ENCODE measurements at regions not wholly inside any gene's neighbourhood (a gene's known extent, or its start where the extent isn't known, plus 50 kb on each side); places are given as distances from the start of the nearest gene placed in this dataset.

GRCh38 chr3:163735394-163735793 is 1342.9 kb downstream of the SI start:
- intact Hi-C loops (cut with DNase I), result no loop called here
- WGBS, 2 donors, result 29 to 31% methylated on average over 1 of the region's 1 CpG
- DNase-seq, result no peak
- Histone ChIP-seq H3K4me1 (no peaks in the 10 kb centered on the region), H3K27ac (no peak overlapping the region), H3K9me3 (no peaks in the 10 kb centered on the region), H3K27me3 (no peaks in the 10 kb centered on the region), H3K36me3 (replicated peaks in 1 of 2; ENCODE audit: insufficient read depth in 1 of 2, low read depth in 2 of 2) (no peaks in the 10 kb centered on the region), H3K4me3 (no peak overlapping the region)
- no peak for TF ChIP-seq CTCF (IDR thresholded peaks at IDR 0.05)
- TF ChIP-seq POLR2A (IDR thresholded peaks at IDR 0.05), result no peak
- no peak for ATAC-seq

GRCh38 chr3:163730684-163731083 is 1347.6 kb downstream of the SI start:
- no peaks in the 10 kb centered on the region for H3K27me3 ChIP-seq
- DNase-seq, result no peak
- H3K4me1 ChIP-seq, result no peaks in the 10 kb centered on the region
- H3K4me3 ChIP-seq, result no peak overlapping the region
- no peaks in the 10 kb centered on the region for H3K36me3 ChIP-seq (replicated peaks in 1 of 2; ENCODE audit: insufficient read depth in 1 of 2, low read depth in 2 of 2)
- WGBS, 2 donors, result 39 to 48% methylated on average over 2 of the region's 2 CpGs
- TF ChIP-seq CTCF (IDR thresholded peaks at IDR 0.05) (no peak), POLR2A (IDR thresholded peaks at IDR 0.05) (no peak)
- no peak overlapping the region for H3K27ac ChIP-seq
- no peaks in the 10 kb centered on the region for H3K9me3 ChIP-seq
- intact Hi-C loops (cut with DNase I), result no loop called here
- no peak for ATAC-seq

GRCh38 chr3:163726125-163726524 is 1352.2 kb downstream of the SI start:
- no peak for TF ChIP-seq POLR2A (IDR thresholded peaks at IDR 0.05)
- TF ChIP-seq CTCF (IDR thresholded peaks at IDR 0.05), result no peak
- Histone ChIP-seq H3K4me3 (no peak overlapping the region), H3K36me3 (replicated peaks in 1 of 2; ENCODE audit: insufficient read depth in 1 of 2, low read depth in 2 of 2) (no peaks in the 10 kb centered on the region), H3K4me1 (no peaks in the 10 kb centered on the region), H3K27ac (no peak overlapping the region), H3K27me3 (no peaks in the 10 kb centered on the region), H3K9me3 (no peaks in the 10 kb centered on the region)
- intact Hi-C loops (cut with DNase I), result no loop called here
- WGBS, 2 donors, result 24 to 68% methylated on average over 2 of the region's 2 CpGs
- DNase-seq (no peak), ATAC-seq (no peak)

GRCh38 chr3:163722405-163722804 is 1355.9 kb downstream of the SI start:
- TF ChIP-seq CTCF (IDR thresholded peaks at IDR 0.05) (no peak), POLR2A (IDR thresholded peaks at IDR 0.05) (no peak)
- H3K4me3 ChIP-seq, result no peak overlapping the region
- H3K36me3 ChIP-seq (replicated peaks in 1 of 2; ENCODE audit: insufficient read depth in 1 of 2, low read depth in 2 of 2), result no peaks in the 10 kb centered on the region
- no peaks in the 10 kb centered on the region for H3K9me3 ChIP-seq
- H3K27me3 ChIP-seq, result no peaks in the 10 kb centered on the region
- H3K4me1 ChIP-seq, result no peaks in the 10 kb centered on the region
- no peak for DNase-seq
- intact Hi-C loops (cut with DNase I), result no loop called here
- no peak overlapping the region for H3K27ac ChIP-seq
- 75% methylated on average over 2 of the region's 2 CpGs for WGBS, 2 donors
- no peak for ATAC-seq

GRCh38 chr3:163721596-163721995 is 1356.7 kb downstream of the SI start:
- no peaks in the 10 kb centered on the region for H3K27me3 ChIP-seq
- H3K27ac ChIP-seq, result no peak overlapping the region
- intact Hi-C loops (cut with DNase I), result no loop called here
- ATAC-seq, result no peak
- WGBS, 2 donors, result 72 to 82% methylated on average over 4 to 6 of the region's 6 CpGs
- no peak for DNase-seq
- no peaks in the 10 kb centered on the region for H3K4me1 ChIP-seq
- no peak overlapping the region for H3K4me3 ChIP-seq
- no peaks in the 10 kb centered on the region for H3K36me3 ChIP-seq (replicated peaks in 1 of 2; ENCODE audit: insufficient read depth in 1 of 2, low read depth in 2 of 2)
- TF ChIP-seq POLR2A (IDR thresholded peaks at IDR 0.05), result no peak
- no peak for TF ChIP-seq CTCF (IDR thresholded peaks at IDR 0.05)
- H3K9me3 ChIP-seq, result no peaks in the 10 kb centered on the region
